Sigmoid colon (tissue), 4 donors: ENCODE measurements at regions not wholly inside any gene's neighbourhood (a gene's known extent, or its start where the extent isn't known, plus 50 kb on each side); places are given as distances from the start of the nearest gene placed in this dataset.

Source experiments
- EP300 ChIP-seq, 4 donors: sonication (generic); formaldehyde crosslinking; IDR thresholded peaks; one replicate each; pipeline ENCODE4 v1.6.1; 2017; ENCODE audit warnings: antibody characterized with exemption in 4 of 4
- POLR2A ChIP-seq, 2 donors: fragments of 450-650 bp; IDR thresholded peaks; one replicate each; pipeline ENCODE4 v1.6.1; 2016; ENCODE audit warnings: antibody characterized with exemption in 2 of 2, mild to moderate bottlenecking in 2 of 2, moderate library complexity in 2 of 2
- POLR2AphosphoS5 ChIP-seq, 4 donors: sonication (generic); formaldehyde crosslinking; IDR thresholded peaks; one replicate each; pipeline ENCODE4 v1.6.1; 2017; ENCODE audit warnings: antibody characterized with exemption in 4 of 4
- TF ChIP-seq, protein P1 (sequence below), 4 experiments: fragments of 450-650 bp in 3 of 4; fragments of 200-600 bp in 1 of 4; IDR thresholded peaks; one replicate each; pipeline ENCODE4 v1.5.1; 2016 to 2019; ENCODE audit warnings: antibody characterized with exemption in 4 of 4, mild to moderate bottlenecking in 3 of 4, moderate library complexity in 2 of 4

DNA sequence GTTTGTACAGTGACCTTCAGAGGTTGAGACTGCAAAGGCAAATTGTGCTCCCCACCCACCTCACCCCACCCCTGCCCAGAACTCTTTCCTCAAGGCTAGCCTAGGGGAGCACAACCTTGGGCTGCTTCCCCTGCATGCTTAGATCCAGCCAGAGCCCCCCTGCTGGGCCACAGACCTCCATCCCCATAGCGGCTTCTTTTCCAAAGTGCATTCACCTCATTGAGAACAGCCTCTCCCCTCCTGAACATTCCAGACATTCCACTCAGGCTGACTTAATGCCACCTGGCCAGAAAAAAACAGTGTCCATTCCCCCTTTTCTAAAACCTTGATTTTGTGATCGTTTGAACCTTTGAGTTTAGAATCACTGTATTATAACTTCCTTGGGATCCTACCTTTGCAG is 124.4 kb upstream of the TOPAZ1 start:
- TF ChIP-seq POLR2A (IDR thresholded peaks at IDR 0.05) (no peak), POLR2AphosphoS5 (IDR thresholded peaks at IDR 0.05) (no peak), EP300 (IDR thresholded peaks at IDR 0.05) (no peak)
- TF ChIP-seq, protein P1, sequence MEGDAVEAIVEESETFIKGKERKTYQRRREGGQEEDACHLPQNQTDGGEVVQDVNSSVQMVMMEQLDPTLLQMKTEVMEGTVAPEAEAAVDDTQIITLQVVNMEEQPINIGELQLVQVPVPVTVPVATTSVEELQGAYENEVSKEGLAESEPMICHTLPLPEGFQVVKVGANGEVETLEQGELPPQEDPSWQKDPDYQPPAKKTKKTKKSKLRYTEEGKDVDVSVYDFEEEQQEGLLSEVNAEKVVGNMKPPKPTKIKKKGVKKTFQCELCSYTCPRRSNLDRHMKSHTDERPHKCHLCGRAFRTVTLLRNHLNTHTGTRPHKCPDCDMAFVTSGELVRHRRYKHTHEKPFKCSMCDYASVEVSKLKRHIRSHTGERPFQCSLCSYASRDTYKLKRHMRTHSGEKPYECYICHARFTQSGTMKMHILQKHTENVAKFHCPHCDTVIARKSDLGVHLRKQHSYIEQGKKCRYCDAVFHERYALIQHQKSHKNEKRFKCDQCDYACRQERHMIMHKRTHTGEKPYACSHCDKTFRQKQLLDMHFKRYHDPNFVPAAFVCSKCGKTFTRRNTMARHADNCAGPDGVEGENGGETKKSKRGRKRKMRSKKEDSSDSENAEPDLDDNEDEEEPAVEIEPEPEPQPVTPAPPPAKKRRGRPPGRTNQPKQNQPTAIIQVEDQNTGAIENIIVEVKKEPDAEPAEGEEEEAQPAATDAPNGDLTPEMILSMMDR (IDR thresholded peaks at IDR 0.05), result no peak
